ENCODE measurements at regions not wholly inside any gene's neighbourhood (a gene's known extent, or its start where the extent isn't known, plus 50 kb on each side); places are given as distances from the start of the nearest gene placed in this dataset.

DNA sequence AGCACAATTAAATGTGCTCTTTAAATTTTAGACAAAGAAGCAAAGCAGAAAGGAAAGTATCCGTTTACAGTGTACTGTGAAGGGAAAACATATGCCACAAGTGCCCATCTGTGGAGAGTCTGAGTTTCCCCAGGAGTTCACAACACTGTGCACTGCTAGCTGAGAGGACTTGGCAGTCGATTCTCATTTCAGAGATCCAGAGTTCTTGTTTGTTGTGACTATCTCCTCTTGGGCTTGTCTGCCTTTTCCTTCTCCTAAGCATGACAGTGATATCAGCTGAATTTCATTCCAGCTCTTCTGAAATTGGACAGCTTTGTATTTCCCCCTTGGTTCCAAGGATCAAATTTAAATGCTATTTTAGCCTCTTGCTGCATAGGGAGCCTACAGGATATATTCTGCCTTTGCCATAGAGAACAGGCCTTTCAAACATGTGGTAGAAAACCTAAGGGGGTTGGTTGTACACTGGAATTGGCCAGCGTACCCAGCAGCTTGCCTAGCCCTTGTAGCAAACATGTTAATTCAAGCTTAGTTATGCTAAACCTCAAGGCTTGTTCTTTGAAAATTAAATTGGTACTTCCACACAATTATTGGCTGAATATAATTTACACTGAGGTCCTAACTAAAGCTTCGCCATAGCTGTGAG is 259.2 kb upstream of the NOVA1 start:
- DNase-seq: no peak

DNA sequence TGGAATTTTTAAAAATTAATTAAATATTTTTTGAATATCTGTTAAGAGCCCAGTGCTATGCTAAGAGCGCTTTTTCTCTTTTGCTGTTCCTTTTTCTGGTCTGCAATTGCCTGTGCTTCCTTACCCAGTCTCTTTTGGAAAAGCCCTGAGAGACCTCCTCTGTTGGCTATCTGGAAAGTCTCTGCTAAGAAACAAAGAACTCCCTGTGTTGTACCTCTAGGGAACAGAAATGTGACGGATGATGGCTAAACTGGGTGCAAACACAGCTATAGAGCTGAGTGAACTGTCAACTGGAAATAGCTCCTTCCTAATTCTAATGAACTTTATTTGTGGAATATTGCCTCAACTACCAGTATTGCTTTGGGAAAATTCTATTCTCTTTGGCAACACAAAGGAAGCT is 261.6 kb upstream of the NOVA1 start:
- DNase-seq: no peak

DNA sequence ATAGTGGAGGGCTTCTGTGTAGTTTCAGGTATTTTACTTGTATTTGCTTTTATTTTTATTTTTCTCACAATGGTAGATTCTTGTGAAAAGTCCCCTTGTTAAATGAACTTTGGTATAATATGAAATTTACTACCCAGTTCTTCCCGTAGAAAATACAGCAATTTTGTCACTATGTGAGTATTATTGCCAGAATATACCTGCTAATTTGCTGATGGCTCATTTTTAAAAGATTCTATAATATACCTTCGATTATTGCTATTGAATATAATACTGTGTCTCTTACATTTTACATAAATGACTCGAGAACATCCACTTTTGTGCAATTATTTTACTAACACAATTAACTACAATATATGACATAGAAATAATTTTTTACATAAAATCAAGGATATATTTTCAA is 262.3 kb upstream of the NOVA1 start:
- DNase-seq: no peak

DNA sequence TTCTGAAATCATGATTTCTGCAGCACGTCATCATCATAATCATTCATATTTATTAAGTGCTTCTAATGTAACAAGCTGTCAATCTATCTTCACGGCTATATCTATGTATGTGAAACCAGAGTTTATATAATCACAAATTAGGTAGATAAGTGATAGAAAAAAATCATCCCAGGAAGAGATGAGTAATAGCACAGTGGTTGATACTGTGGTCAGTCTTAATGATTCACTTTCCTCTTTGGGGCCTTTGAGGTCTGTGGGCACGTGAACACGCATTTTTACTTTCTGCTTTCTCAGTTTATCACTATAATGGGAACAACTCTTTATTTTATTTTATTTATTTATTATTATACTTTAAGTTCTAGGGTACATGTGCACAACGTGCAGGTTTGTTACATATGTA is 265.9 kb upstream of the NOVA1 start:
- peak; percentile 71 for DNase-seq

DNA sequence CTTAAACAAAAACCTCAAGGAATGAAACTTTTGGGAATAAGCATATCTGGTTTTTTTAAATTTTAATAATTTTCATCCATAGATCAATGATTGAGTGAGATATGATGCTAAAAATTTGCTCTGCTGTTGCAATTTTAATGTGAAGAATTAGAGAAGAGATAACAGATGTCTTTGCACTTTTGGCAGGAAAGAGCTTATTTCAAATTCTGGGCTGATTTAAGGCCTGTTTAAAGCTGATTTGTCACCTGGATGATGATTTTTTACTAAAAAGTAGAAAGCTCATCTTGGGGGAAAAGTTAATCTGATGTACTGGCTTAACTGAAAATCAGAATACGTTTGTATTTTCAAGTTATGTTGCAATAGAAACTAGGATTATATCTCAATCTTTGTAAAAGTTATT is 268.9 kb upstream of the NOVA1 start:
- DNase-seq: no peak

DNA sequence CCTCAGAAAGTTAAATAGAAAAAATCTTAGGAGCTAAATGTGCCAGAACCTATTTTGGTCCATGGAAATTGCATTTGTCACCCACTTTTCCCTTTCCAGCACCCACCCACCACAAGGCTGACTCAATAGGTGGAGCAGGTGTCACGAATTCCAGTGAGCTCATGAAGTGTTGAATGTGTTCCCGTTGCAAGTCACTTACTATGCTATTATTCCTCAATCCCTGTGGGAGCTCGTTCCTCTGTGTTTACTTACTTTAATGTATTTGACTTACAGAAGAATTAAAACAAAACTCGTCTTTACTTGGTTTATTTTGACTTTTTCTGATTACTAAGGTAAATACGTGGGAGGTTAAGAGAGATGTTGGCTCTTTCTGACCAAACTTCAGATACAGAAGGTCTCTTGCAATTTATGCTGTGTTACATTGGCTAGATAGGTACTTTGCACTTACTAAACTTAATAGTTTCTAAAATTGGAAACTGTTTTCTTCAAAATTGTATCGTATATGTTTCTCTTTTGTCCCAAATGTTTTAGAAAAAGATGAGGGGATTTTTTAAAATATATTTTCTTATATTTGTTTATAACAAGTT is 269.4 kb upstream of the NOVA1 start:
- peak; percentile 15 for DNase-seq

DNA sequence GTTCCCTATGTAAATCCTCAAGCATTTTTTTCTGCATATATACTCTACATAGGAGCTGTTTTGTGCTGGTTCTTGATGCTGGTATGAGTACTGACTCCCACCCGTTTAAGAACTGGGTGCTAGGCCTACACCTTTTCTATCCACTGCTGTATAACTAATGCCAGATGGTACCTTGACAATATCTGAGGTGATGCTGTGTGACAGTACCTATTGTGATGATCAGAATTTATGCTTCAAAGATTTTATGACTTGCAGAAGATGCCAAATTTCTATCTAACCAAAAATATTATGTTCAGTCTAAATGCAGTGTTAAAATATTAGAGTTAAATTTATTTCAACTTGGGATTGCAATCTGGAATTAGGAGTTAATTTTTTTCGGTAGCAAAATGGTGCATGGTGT is 272.3 kb upstream of the NOVA1 start:
- no peak for DNase-seq

DNA sequence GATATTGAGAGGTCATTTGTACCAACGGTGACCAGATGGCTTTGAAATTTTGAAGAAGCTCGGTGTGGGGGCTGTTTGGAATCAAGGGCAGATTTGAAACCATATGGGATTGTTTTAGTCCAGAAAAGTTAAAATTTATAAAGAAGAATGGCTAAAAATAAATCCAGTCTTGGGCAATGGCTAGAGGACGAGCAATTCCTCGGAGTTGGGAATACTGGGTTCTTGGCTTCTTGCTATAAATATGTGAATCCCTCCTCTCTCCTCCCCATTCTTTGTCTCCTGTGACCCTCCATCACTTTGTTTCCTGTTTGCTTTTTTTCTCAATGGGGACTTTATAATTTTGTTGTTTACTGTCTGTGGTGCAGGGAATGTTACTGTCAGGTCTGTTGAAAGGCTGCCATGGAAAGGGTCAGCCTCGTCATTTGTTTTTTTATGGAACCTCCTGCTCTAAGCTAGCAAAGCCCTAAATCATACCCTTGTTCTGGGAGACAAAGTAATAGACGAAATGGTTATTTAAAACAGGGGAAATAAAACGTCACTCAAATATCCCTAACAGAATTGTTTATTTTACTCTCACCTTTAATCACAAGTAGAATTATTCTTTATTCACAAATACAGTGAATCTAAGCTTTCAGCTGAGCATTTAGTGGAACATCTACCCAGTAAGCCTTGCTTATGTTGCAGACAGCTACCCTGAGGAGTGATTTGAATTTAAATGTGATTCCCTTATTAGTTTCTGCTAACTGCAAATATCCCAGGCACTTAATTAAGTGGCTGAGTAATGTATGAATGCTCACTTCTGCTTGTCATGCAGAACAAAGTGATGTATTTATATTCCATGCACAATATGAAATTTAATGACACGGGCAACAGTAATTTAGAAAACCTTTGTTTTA is 273.1 kb upstream of the NOVA1 start:
- no peak for DNase-seq

DNA sequence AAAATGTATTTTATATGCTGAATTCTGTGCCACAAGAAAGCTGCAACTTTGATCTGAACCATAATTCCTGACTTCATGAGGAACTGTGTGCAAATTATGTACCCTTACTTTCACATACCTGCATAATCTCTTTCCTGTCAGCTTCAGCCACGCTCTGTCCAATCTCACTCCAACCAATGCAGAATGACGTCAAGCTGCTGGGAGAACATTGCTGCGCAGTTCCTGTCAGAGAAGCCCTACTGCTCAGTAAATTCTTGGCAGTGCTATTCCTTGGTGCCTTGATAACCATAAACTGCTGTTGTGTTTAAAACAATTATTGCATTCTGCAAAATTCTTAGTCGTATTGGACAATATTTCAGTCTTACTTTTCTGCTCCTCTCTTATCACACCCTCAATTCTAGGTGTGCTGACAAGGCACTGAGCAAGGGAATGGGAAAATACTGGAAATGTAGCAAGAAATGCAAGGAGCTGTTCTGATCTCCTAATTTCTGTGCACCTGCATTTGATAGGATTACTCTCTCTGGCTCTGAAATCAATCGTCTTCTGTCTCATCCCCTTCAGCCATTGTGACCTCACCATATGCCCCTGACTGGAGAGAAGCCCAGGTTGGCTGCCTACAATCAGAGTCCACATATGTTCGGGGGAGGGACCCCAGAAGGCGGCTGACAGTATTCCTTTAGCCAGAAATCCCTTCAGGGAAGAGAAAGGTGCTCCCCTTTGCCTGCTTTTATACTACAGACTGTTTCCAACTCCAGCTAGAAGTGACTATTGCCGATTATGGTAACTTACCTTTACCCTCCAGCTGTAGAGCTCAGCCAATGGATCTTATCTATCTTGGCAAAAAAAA is 274.9 kb upstream of the NOVA1 start:
- DNase-seq: no peak

DNA sequence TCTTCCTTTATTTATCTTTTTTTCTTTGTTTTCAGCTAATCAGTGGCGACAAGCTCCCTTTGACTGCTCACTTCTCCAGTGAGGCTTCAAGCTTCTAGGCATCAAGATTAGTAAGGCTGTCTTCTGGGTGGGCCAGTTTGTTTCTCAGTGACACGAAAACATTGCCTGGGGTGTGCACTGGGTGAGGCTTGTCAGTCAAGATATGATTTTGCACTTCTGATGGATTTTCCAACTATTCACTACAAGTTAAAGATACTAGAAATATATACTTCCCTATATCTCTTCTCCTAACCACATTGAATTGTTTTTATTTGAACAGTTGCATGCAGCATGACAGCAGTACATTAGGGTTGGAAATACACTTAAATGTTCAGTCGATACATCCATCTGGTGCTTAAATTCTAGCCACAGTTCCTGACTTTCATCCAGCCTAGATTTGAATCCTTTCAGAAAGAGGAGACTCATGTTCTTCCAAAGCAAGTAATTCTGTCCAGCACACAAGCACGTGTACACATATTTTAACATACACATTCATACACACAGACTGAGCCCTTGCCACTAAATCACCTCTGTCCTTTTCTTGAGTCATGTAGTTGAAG is 275.6 kb upstream of the NOVA1 start:
- DNase-seq: no peak

DNA sequence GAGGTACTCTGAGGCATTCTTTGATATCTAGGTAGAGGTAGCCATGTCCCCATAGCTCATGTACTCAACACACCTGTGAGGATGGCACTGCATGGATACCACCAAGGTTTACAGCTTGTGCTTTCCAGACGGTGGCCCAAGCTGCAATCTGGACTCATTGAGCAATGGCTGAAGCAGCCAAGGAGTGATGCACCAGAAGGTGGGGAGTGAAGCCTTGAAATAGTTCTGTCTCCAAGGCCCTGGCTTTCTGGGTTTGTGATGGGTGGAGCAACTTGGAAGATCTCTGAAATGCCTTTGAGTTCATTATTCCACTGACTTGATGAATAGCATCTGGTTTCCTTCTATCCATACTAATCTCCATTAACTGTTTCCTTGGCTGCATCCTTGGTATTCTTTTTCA is 290.0 kb upstream of the NOVA1 start:
- no peak for DNase-seq

DNA sequence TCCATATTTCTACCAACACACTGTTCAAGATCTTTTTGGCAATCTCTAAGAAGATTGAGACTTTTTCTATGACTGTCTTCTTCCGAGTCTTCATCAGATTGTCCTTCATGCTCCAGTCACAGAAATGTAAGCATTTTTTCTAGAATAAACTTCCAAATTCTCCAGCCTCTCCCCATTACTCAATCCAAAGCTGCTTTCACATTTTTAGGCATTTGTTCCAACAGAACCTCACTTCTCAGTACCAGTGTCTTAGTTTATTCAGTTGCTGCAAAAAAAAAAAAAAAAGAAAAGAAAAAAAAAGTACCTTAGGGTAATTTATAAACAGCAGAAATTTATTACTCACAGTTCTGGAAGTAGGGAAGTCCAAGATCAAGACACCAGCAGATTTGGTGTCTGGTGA is 290.8 kb upstream of the NOVA1 start:
- DNase-seq: no peak

DNA sequence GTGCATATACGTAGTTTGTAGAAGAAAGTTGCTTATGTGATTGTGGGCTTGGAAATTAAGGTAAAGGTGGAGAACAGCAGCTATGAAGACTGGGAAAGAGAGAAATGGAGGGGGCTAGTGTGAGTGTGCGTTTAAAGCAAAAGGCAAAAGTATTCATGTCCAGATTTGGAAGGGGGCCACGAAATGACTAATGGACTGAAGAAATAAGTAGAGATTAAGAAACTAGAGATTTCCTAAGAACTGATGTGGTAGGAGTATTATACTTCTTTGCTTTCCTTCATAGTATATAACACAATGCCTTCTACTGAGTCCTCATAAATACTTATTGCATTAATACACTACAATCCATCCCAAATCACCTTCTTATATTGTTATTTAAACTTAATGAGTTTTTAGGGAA is 298.6 kb upstream of the NOVA1 start:
- DNase-seq: peak; percentile 65

DNA sequence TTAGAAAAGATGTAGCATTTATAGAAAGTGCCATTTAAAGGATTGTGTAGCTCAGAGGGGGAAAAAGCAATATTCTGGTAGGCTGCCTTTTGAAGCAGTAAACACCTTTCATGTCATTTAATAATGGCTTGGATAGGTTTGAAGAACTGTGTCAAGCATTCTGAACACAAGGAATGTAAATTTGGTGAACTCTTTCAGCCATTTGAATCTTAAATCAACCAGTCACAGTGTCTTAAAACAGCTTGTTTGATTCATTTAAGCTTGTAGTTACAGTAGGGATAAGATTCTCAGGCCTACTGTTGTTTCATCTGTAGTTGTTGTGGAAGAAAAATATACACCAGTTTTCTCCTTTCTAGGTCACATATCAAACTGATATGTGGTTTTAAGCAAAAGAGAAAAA is 299.4 kb upstream of the NOVA1 start:
- DNase-seq: no peak

DNA sequence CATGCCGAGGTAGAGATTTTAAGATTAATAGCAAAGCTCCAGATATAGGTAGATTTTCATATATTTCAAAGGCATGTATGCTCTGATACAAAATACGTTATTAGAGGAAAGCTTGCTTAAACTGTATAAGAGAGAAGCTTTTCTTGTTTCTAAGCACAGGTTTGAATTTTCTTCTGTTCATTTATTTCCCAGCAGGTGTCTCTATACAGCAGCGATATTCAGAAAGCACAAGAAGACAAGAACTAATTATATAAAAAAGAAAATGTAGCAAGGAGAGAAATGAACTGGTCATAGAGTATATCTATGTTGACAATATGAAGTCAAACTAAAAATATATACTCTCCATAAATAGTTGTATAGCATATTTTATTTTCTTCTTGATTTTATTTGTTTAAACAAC is 307.4 kb upstream of the NOVA1 start:
- no peak for DNase-seq

DNA sequence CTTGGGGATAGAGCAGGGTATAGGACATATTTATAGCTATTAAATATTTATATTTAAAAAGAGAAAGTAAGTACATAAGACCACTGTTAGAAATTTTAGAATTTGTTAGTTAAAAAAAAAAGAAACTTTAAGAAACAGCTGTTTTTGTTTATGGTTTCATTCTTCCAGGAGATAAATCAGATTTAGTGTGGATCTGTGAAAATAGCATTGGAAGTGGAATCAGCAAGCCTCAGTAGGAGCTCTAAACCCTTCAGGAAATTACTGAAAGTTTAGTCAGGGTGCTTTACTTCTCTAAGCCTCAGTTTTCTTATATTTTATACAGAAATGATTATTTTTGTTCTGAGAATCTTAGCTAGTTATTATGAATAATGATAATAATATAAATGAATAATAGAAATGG is 316.0 kb upstream of the NOVA1 start:
- DNase-seq: no peak

DNA sequence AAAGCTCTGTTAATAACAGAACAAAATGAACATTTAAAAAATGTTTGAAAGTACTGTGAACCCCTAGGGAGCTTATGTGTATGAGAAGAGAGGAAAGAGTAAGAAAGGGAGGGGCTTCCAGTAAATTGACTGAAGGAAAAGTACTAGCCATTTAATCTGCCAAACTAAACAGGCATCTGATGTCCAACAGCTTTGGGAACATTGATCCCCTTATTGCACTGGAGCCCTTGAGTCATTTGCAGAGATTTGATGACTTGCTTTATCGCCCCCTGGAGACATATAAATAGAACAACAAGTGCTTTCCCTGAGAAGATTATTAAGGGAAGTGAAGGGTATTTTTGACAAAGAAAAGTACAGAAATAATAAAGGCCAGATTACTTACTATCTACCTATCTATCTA is 319.3 kb upstream of the NOVA1 start:
- DNase-seq: peak; percentile 62

DNA sequence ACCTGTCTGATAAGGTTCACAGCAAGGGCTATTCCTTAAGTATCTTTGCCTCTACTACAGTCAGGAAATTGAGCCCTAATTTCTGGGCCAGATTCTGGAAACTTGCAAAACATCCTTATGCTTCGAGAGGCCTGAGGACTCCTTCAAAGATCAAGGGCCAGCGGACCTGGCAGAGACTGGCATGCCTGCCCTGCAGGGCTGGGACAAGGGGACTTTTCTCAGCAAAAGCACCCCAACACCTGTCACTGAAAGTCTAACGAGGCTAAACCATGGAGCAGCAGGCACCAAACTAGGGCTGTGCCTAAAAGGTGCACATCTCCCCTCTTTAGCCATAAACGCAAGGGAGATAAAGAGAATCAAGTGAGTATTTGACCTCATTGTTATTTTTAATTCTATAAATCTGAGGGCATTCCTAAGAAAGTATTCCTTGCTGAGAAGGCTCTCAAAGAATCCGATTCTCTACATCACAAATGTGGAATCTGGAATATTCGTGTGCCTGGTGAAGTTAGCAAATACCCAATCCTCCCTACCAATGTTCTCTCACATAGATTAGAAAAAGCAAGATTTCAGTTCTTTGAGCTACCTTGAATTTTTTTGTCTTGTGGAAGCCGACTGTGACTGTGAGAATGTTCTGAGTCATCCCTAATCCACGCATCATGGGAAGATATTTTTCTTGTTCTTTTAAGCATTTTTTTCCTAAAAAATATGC is 328.2 kb upstream of the NOVA1 start:
- peak; percentile 5 for DNase-seq

DNA sequence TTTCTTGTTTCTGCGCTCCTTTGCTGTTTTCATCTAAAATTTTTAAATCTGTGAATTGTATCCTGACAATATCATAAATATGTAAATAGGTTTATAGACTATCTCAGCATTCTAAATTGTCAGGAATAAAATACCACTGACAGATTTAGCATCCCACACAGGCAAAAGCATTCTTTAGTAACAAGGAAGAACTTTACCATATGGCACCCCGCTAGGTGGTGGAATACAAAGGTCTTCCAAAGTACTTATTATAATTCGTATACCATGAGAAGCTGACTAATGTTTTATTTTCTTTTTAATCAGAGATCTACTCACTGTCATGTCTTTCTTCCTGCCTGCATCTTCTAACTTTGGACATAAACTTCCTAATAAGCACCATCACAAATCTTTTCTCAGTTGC is 328.8 kb upstream of the NOVA1 start:
- no peak for DNase-seq

DNA sequence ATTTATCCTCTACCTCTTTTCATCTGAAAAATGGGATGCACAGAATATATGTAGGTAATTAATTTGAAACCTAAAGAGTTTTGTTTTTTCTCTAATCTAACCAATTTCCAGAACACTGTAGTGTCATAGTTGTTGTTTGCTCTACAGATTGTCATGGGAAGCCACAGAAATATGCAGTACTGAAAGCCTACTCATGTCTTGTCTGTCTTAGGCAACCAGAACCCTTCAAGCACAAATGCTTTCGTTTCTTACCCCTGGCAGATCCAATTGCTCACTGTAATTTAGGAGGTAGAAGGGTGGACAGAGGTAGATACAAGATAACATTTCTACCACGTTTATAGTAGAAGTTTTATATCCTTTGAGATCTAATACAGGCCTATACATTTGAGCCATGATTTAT is 330.2 kb upstream of the NOVA1 start:
- no peak for DNase-seq

DNA sequence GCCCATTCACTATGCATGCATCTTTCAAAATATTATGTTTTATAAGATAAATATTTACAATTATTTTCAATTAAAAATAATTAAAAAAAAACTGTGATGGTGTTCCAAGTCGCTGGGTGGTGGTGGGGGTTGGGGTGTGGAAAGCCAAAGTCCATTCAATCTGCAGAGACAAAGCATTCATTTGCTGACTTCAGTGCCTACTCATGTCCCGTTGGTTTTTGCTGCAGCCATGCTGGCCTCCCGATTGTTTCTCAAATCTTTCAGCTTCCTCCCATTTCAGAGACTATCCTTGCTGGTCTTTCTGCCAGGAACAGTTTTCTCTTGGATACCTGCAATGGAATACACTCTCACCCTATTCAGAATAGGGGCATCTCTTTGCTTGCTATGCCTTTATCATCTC is 331.5 kb upstream of the NOVA1 start:
- no peak for DNase-seq

DNA sequence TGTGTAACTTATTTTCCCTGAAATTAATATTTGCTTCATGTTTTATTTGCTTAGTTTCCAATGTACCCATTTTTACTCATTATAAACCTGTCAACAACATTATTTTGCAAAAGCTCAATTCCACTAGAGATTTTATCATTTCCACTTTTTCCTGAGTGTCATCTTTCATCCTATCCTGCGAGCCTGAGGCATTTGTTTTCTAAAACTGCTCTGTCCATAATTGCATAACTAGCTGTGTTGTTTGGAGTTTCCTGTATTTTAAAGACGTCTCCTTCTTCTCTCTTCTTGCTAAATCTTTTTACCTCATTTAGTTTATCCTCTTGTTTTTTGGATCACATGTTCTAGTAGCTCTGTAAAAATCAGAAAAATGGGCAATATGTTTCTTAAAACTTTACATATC is 332.7 kb upstream of the NOVA1 start:
- no peak for DNase-seq
